ENCODE measurements at regions not wholly inside any gene's neighbourhood (a gene's known extent, or its start where the extent isn't known, plus 50 kb on each side); places are given as distances from the start of the nearest gene placed in this dataset.
A peak's percentile ranks its signal among the peaks of the same experiment; 100 is the strongest.

- H3K4me3 ChIP-seq (ENCODE audit: low read depth, low read length): no peak overlapping the region
- no peak for TF ChIP-seq CTCF (conservative IDR thresholded peaks at IDR 0.05; ENCODE audit: low read depth, low read length)
- DNase-seq (ENCODE audit: low read depth): no peak
These were observed 155.1 kb upstream of the NPVF start for GRCh38 chr7:25383402-25383801.

- DNase-seq (ENCODE audit: low read depth): no peak
- H3K4me3 ChIP-seq (ENCODE audit: low read depth, low read length): no peak overlapping the region
- TF ChIP-seq CTCF (conservative IDR thresholded peaks at IDR 0.05; ENCODE audit: low read depth, low read length): no peak
These were observed 156.7 kb upstream of the NPVF start for GRCh38 chr7:25384788-25385505.

GRCh38 chr7:25385506-25386136, 157.3 kb upstream of the NPVF start:
- no peak overlapping the region for H3K4me3 ChIP-seq (ENCODE audit: low read depth, low read length)
- TF ChIP-seq CTCF (conservative IDR thresholded peaks at IDR 0.05; ENCODE audit: low read depth, low read length): no peak
- no peak for DNase-seq (ENCODE audit: low read depth)

GRCh38 chr7:25386311-25386744, 158.0 kb upstream of the NPVF start:
- H3K4me3 ChIP-seq (ENCODE audit: low read depth, low read length): no peak overlapping the region
- TF ChIP-seq CTCF (conservative IDR thresholded peaks at IDR 0.05; ENCODE audit: low read depth, low read length): no peak
- no peak for DNase-seq (ENCODE audit: low read depth)

GRCh38 chr7:25388681-25389080, 160.4 kb upstream of the NPVF start:
- TF ChIP-seq CTCF (conservative IDR thresholded peaks at IDR 0.05; ENCODE audit: low read depth, low read length): no peak
- H3K4me3 ChIP-seq (ENCODE audit: low read depth, low read length): no peak overlapping the region
- no peak for DNase-seq (ENCODE audit: low read depth)

GRCh38 chr7:25389489-25390106, 161.3 kb upstream of the NPVF start:
- peak; percentile 62 for TF ChIP-seq CTCF (conservative IDR thresholded peaks at IDR 0.05; ENCODE audit: low read depth, low read length)
- H3K4me3 ChIP-seq (ENCODE audit: low read depth, low read length): no peak overlapping the region
- DNase-seq (ENCODE audit: low read depth): no peak
